Glutamatergic neuron (in vitro differentiated cells): ENCODE measurements at regions not wholly inside any gene's neighbourhood (a gene's known extent, or its start where the extent isn't known, plus 50 kb on each side); places are given as distances from the start of the nearest gene placed in this dataset.

Experiments
- DNase-seq: peaks from one replicate; pipeline ENCODE4 v3.0.0; 2022
- H3K27ac Mint-ChIP-seq: one replicate; pipeline ENCODE4 v1.8.0; 2020; ENCODE audit warnings: mild to moderate bottlenecking, mixed read lengths, inconsistent platforms; ENCODE audit not compliant: unreplicated experiment
- H3K27me3 Mint-ChIP-seq: one replicate; pipeline ENCODE4 v1.8.0; 2020; ENCODE audit warnings: mild to moderate bottlenecking, moderate library complexity, mixed read lengths, inconsistent platforms; ENCODE audit not compliant: unreplicated experiment
- H3K36me3 Mint-ChIP-seq: one replicate; pipeline ENCODE4 v1.8.0; 2020; ENCODE audit warnings: mild to moderate bottlenecking, mixed read lengths, inconsistent platforms; ENCODE audit not compliant: unreplicated experiment
- H3K4me1 Mint-ChIP-seq: one replicate; pipeline ENCODE4 v1.8.0; 2020; ENCODE audit warnings: mild to moderate bottlenecking, low read depth, mixed read lengths, inconsistent platforms; ENCODE audit not compliant: unreplicated experiment
- H3K4me3 Mint-ChIP-seq: one replicate; pipeline ENCODE4 v1.8.0; 2020; ENCODE audit warnings: mild to moderate bottlenecking, mixed read lengths, inconsistent platforms; ENCODE audit not compliant: unreplicated experiment
- H3K9me3 Mint-ChIP-seq: one replicate; pipeline ENCODE4 v1.8.0; 2020; ENCODE audit warnings: mild to moderate bottlenecking, moderate library complexity, mixed read lengths, inconsistent platforms; ENCODE audit not compliant: unreplicated experiment
- CTCF ChIP-seq: fragments of 200-600 bp; sonication (generic); IDR thresholded peaks from one replicate; pipeline ENCODE4 v1.5.0; 2021; ENCODE audit not compliant: partially characterized antibody, unreplicated experiment

DNA sequence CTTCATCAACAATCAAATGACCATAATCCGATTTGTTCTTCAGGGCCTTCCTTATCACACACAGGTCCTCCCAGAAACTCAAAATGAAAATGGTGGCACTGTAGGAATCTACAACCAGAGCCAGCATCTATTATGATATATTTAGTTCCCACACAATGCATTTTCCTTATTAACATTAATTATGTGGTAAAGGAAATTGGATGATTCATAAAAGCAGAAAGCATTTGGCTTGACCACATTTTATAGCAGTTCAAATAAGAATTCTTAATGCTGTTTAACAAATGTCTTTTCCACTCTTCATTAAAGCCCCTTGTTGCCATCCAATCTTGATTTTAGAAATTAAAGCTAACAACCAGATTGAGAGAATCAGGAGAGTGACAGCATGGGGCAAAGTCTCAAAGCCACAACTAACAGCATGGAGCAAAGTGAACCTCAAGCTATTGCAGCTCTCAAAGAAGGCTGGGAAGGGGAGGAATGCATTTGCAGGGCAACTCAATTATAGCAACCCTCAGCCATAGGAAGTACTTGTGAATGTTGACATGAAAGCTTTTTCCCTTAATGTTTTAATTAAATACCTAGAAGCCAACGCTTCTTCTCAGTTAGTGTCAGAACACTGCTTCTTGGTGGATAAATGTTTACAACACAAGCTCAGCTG lies 549.1 kb downstream of the NXPH1 start:
- Mint-ChIP-seq H3K4me1 (peaks cover 12% of the 10 kb centered on the region), H3K27ac (peak overlapping the region; percentile 88), H3K4me3 (no peak overlapping the region), H3K27me3 (peaks cover 4% of the 10 kb centered on the region), H3K9me3 (no peaks in the 10 kb centered on the region), H3K36me3 (no peaks in the 10 kb centered on the region)
- no peak for DNase-seq
- TF ChIP-seq CTCF: no peak

DNA sequence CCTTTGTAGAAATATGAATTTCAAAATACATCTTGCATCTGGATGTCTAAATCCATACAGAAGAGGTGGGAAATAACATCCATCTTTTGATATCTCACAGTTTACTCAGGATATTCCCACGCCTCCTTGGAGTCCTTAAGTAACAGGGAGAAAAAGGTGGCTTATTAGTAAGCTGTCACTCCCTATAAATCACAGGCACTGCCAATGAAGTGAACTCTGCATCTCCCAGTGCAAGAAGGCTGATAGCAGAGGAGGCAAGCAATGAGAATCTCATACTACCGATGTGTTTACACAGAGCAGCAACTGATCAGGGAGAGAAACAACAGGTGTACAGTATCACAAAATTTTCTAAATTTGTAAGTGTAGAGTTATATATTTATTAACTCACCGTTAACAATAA lies 551.8 kb downstream of the NXPH1 start:
- Mint-ChIP-seq H3K4me1 (peaks cover 12% of the 10 kb centered on the region), H3K27me3 (no peaks in the 10 kb centered on the region), H3K36me3 (no peaks in the 10 kb centered on the region), H3K4me3 (no peak overlapping the region), H3K9me3 (no peaks in the 10 kb centered on the region), H3K27ac (no peak overlapping the region)
- TF ChIP-seq CTCF: no peak
- no peak for DNase-seq

GRCh38 chr7:8988267-8988666 lies 554.9 kb downstream of the NXPH1 start:
- no peak for TF ChIP-seq CTCF
- DNase-seq: no peak

GRCh38 chr7:8991159-8991558 lies 557.8 kb downstream of the NXPH1 start:
- TF ChIP-seq CTCF: no peak
- no peak for DNase-seq
- no peaks in the 10 kb centered on the region for H3K9me3 Mint-ChIP-seq
- no peak overlapping the region for H3K4me3 Mint-ChIP-seq
- no peaks in the 10 kb centered on the region for H3K27me3 Mint-ChIP-seq
- H3K36me3 Mint-ChIP-seq: no peaks in the 10 kb centered on the region
- H3K4me1 Mint-ChIP-seq: no peaks in the 10 kb centered on the region
- no peak overlapping the region for H3K27ac Mint-ChIP-seq

More at GRCh38 chr7:8988267-8988666, 554.9 kb downstream of the NXPH1 start:
- Mint-ChIP-seq H3K4me3 (no peak overlapping the region), H3K36me3 (no peaks in the 10 kb centered on the region), H3K27me3 (no peaks in the 10 kb centered on the region), H3K27ac (no peak overlapping the region), H3K4me1 (peaks cover 9% of the 10 kb centered on the region), H3K9me3 (no peaks in the 10 kb centered on the region)

DNA sequence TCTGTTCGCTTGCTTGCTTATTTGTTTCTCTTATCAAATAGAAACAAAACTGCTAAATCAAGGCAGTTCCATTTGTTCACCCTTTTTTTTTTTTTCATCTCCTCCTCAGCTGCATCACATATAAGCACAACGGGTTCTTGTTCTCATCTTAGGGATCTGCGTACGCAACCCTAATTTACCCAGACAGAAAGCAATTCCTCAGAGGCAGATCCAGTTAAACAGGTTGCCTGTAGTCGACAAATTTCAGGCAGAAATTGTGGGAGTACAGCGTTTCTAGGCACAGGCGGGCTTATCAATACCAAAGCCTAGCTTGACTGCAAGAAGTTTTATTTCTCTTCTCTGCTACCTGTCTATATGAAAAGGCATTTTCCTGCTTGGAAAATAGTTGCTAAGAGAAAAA lies 565.4 kb downstream of the NXPH1 start:
- Mint-ChIP-seq H3K9me3 (no peaks in the 10 kb centered on the region), H3K36me3 (no peaks in the 10 kb centered on the region), H3K4me3 (no peak overlapping the region), H3K4me1 (peaks cover 5% of the 10 kb centered on the region), H3K27ac (no peak overlapping the region), H3K27me3 (no peaks in the 10 kb centered on the region)
- DNase-seq: no peak
- no peak for TF ChIP-seq CTCF
